Central memory CD4-positive, alpha-beta T cell (primary cell): ENCODE measurements at regions not wholly inside any gene's neighbourhood (a gene's known extent, or its start where the extent isn't known, plus 50 kb on each side); places are given as distances from the start of the nearest gene placed in this dataset.

Experiments
- DNase-seq: peaks from one replicate; pipeline ENCODE4 v3.0.0; 2022

DNA sequence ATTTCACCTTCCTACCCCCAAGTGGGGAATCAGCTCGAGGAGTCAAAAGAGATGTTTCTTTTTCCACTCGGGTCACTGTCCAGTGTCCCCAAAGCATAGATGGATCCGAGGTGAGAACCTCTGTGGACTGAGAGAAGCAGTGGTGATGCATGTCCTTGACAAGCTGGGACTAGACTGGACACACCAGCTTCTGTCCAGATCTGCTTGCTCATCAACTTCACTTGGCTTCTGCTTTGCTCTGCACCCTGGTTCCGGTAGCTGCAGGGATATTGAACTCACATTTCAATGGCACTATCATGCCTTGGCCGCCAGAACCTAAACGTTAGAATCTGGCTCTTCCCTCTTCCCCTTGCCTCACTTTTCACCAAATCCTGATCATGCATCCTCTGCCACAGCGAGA lies 50.3 kb upstream of the CXCL12 start:
- DNase-seq = no peak

GRCh38 chr10:44436240-44436639 lies 51.3 kb upstream of the CXCL12 start:
- no peak for DNase-seq

GRCh38 chr10:44437840-44438511 lies 53.1 kb upstream of the CXCL12 start:
- no peak for DNase-seq

DNA sequence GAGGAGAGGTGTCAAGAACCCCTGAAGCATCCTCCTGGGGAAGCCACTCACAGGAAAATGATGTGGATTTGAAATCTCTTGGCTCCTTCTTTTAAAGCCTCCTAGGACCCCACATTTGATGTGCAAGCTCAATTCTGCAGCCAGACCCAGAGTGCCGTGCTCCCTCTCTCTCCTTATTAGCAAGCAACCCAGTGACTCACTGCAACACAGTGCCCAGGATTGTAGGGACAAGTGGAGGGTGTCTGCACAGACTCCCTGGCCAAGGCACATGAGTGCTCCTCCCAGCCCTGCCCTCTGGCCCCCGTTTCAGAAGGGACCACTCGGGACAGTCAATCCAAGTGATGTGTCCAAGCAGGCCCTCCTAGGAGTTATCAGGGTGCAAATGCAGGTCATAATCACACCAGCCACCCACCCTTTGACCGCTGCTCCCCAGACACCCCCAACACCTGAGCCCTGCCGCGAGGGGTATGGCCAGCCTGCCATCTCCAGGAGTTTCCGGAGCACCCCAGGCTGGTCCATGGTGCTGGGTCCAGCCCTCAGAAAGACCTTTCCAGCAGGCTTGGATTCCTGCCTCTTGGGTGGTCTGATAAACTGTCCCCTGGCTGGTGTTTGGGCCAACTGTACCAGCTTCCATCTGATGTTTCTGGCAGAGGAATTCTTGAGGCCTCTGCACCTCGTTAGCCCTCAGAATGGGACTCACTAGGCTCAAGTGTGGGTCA lies 54.5 kb upstream of the CXCL12 start:
- DNase-seq = no peak

- DNase-seq = no peak
Observed at GRCh38 chr10:44439958-44440244, 55.0 kb upstream of the CXCL12 start.

- no peak for DNase-seq
Observed at GRCh38 chr10:44457259-44457658, 72.4 kb upstream of the CXCL12 start.

GRCh38 chr10:44458671-44459413 lies 73.9 kb upstream of the CXCL12 start:
- no peak for DNase-seq

DNA sequence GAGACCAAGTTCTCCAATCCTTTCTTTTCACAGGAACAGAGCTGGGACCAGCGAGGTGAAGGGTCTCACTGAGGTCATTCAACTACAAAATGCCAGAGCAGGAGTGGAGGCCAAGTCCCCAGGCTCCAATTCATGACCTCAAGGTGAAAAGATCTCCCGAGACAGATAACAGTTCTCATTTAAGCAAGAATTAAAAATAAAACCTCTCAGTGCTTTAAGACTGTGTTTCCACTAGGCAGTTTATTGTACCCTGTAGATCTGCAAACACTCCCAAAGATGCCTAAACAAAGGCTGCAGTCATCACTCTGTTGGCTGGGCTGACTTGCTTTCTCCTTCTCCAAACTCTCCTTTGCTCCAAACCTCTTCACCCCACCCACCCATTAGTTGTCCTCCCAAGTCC lies 74.8 kb upstream of the CXCL12 start:
- no peak for DNase-seq

- no peak for DNase-seq
Observed at GRCh38 chr10:44460416-44460815, 75.5 kb upstream of the CXCL12 start.

DNA sequence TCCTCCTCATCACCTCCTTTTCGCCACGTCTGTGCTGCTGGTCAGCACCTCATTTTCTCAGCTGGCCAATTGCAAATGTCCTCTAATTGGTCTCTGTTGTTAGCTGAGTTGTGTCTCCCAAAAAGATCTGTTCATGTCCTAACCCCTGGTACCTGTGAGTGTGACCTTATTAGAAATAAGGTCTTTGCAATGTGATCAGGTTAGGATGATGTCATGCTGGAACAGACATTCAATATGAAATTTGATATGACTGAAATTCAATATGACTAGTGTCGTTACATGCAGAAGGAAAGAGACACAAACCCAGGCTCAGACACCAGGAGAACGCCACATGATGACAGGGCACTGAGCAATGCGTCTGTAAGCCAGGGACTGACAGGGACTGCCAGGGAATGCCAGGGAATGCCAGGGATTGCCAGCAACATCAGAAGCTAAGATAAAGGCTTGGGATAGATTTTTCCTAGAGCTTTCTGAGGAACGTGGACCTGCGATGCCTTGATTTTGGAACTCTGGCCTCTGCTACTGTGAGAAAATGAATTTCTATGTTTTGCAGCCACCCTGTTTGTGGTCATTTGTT lies 77.5 kb upstream of the CXCL12 start:
- no peak for DNase-seq

GRCh38 chr10:44463511-44464121 lies 78.7 kb upstream of the CXCL12 start:
- no peak for DNase-seq

- DNase-seq = no peak
Observed at GRCh38 chr10:44464503-44464902, 79.6 kb upstream of the CXCL12 start.

GRCh38 chr10:44465401-44466115 lies 80.7 kb upstream of the CXCL12 start:
- DNase-seq = no peak

DNA sequence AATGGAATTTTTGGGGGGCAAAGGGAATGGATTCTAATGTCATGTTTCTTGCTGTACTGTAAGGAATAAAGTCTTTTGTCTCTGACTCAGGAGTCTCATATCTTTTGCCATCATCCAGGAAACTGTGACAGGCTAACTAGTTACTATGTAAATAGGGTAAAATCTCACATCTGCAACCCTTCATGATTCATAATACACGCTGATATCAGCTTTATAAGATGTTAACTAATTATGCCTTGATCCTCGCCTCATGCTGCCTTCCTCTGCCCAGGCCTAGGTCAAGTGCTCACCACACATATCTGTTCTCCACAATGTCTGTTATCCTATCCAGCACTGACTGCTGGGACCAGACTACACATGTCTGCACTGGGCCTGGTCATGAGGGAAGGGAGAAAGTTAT lies 81.3 kb upstream of the CXCL12 start:
- DNase-seq = no peak

DNA sequence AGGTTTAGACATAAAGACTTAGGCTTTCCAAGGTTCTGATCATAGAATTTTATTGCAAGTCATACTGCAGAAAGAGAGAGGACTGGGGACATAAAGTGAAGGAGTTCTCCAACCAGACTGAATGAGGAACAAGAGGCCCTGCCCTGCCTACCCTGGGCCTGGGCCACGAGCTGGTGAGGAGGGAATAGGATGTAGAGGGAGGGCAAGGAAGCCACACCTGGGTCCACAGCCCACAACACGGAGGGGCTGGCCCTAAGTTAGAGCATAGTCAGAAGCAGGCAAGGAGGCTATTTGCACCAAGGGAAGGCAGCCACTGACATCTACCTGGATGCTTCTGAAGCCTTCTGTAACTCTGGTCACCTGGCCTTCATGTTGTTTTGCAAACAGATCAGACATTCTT lies 82.2 kb upstream of the CXCL12 start:
- DNase-seq = no peak

GRCh38 chr10:44467900-44468299 lies 83.0 kb upstream of the CXCL12 start:
- DNase-seq = no peak

GRCh38 chr10:44468525-44468924 lies 83.6 kb upstream of the CXCL12 start:
- no peak for DNase-seq

DNA sequence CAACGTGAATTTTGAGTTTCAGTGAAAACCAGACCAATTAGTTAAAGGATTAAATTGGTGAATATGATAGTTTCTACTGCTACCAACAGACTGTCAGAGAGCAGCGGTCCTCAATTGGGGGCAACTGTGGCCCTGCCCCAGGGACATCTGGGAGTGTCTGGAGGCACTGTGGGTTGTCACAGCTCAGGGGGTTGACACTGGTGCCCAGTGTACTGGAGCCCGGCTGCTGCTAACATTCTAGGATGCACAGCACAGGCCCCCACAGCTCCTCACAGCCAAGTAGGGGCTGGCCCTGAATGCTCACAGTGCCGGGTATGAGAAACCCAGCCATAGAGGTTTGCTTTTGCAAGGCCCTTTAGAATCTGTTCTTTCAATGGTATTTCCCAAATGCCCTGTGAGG lies 84.1 kb upstream of the CXCL12 start:
- no peak for DNase-seq

GRCh38 chr10:44470784-44471183 lies 85.9 kb upstream of the CXCL12 start:
- DNase-seq = no peak

DNA sequence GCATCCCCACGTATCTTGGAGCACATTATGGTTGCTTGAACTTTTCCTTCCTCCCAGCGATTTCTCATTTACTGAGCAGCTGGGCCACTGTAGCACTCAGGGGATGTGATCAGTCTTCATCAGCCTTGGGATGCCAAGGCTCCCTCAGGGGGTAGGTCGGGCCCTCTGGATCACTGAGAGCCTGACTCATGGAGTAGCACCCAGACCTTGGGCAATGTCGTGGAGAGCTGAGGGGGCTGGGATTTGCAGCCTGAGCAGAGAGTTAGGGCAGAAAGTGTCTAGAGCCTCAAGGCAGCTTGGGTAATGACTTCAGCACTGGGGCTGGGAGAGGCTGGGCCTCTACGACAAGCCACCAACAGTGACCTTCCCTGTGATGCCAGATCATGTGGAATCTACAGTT lies 86.5 kb upstream of the CXCL12 start:
- no peak for DNase-seq

DNA sequence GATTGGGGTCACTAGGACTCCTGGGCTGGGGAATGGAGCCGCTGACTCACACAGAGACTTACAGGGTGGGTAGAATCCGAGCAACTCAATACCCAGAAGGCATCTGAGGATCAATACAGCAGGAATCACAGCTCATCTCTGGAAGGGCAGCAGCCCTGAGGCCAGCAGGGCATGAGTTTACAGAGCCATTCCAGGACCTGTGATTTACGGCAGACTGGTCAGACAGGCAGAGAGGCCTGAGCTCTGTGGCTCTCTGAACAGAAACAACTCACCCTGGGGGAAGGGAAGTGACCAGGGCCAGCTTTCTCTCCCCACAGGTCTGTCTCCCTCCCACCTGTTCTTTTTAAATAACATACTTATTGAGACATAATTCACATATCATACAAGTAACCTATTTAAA lies 88.2 kb upstream of the CXCL12 start:
- no peak for DNase-seq

DNA sequence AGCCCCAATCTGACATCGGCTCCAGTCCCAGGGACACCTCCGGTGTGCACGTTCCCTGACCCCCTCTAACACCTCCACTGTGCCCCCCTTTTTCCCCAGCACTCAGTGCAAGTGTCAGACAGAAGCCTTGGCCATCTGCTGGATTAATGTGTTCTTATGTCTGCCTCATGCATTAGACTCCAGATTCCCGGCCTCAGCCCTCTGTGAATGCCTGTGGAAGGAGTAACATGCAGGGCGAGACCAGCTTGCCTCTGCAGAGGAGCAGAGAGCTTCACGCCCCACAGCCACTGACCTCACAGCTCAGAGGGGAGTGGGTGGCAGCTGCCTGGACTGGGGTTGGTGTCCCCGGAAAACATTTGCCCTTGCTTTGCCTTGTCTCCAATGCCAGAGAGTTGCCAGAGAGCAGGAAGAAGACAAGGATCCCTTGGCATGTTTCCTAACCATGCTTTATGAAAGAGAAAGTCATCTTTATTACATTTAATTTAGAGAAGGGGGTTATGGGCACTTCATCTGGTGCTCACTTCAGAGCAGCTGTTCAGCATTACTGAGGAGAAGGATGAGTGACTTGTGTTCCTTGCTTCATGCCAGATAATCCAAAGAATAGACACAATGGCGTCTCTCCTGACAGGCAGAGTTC lies 91.6 kb upstream of the CXCL12 start:
- no peak for DNase-seq
